Stimulated activated CD8-positive, alpha-beta memory T cell treated with anti-CD3 and anti-CD28 coated beads, Interleukin-15, amount 100 ng/mL, for 48 hours (primary cell): ENCODE measurements at regions not wholly inside any gene's neighbourhood (a gene's known extent, or its start where the extent isn't known, plus 50 kb on each side); places are given as distances from the start of the nearest gene placed in this dataset.
"Not testable (repeated sequence)": the region's sequence is repeated elsewhere in the genome, so short reads cannot be mapped to it uniquely, and the experiment has no call there.

ENCODE experiments used
- DNase-seq, 2 donors: peaks; one replicate each; pipeline ENCODE4 v3.0.0-alpha.2; 2020; ENCODE audit warnings: low read depth in 2 of 2

DNA sequence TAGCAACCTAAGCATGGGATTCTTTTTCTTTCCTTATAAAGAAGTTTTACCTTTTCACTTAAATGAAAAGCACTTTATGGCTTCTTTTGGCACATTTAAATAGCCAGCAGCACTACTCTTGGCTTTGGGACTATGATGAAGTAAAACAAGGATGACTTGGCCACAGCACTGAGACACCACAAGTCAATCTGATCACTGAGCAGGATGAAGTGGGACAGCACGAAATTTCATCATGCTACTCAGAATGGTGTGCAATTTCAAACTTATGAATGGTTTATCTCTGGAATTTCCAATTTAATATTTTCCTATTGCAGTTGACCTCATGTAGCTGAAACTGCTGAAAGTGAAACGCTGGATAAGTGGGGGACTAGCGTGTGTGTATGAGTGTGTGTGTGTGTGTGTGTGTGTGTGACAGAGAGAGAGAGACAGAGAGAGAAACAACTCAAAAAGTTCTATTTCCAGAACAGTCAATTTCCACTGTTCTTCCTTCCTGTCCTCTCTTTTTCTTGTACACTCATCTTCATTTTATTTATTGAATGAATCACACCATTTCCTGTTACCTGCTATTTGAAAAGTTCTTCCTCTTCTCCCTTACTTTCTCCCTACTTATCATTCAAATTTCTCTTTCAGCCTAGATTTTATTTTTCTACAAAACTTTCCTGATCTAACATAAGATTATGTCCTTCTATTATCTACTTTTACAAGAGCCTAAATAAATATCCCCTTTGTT is 414.2 kb upstream of the MIR17HG start:
- DNase-seq: no peak

DNA sequence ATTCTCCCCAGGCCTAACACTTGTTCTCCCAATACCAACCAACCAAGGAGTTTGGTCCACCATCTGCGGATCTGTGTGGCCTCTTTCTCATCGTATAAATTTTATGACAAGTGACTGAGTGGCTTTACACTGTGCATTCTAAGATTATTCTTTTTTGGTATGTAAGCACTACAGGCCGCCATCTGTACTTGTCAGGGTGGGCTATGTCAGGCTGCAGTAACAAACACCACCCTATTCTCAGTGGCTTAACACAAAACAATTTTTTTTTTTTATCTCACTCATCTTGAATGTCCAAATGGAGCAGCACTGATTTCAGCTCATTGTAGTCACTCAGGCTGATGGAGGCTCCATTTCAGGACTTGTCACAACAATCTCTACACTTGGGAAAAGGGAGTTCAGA is 412.7 kb upstream of the MIR17HG start:
- no peak for DNase-seq

DNA sequence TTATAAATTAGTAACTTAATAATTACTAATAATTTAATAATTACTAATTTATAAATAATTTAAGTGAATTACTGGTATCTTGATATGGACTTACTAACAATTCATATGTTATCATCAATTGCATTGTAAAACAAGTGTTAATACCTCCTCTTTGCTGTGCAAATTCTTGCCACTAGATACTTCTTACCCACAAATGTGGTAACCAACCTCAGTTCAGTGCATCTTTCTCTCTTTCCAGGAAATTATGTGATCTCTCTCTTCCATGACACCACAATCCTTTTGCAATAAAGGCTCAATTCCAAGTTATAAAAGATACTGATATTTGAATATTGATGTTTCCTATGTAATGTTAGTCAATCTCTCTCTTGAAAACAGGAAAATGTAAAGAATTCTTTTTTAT is 408.6 kb upstream of the MIR17HG start:
- no peak for DNase-seq

DNA sequence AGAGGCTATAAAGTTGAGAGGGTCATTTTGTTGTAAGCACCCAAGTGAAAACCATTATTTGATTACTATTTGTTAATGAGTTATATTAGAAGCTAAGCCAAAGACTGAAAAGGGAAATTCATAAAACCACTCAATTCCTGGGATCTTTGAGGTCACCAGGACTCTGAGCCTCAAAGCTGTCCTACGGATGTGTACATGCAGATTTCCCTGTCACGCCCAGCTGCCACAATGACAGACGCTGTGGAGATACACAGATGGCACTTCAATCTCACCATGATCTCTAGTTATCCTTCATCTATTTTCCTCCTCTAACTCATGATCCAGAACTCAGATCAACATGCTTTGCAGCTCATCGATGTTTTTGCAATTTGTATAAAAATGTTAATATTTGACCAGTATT is 403.5 kb upstream of the MIR17HG start:
- DNase-seq: no peak

DNA sequence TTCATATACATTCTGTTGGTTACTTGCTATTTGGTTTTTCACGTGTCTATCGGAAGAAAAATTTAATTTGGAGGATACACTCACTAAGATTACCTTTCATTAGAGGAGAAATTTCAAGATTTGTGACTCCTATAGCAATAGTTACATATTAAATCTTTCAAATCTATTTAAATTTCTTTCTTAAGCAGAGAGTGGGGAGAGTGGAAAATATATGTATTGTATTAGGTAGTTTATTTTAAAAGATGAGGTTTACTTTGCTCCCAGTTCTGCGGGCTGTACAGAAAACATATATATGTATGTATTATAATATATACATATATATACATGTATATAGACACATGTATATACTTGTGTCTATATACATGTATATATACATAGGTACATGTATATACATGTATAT is 402.3 kb upstream of the MIR17HG start:
- DNase-seq: not testable (repeated sequence)

DNA sequence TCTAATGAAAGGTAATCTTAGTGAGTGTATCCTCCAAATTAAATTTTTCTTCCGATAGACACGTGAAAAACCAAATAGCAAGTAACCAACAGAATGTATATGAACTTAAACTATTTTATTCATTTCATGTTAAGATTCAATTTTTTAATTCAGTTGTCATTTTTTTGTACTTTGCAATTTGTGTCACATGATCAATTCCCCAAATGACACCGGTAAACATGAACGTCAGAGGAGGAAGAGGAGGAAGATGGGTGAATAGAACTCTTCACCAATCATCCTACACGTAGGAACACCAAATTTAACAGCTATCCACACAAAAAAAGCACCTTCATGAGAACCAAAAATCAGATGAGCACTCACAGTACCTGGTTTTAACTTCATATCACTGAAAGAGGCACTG is 401.4 kb upstream of the MIR17HG start:
- DNase-seq: not testable (repeated sequence)

DNA sequence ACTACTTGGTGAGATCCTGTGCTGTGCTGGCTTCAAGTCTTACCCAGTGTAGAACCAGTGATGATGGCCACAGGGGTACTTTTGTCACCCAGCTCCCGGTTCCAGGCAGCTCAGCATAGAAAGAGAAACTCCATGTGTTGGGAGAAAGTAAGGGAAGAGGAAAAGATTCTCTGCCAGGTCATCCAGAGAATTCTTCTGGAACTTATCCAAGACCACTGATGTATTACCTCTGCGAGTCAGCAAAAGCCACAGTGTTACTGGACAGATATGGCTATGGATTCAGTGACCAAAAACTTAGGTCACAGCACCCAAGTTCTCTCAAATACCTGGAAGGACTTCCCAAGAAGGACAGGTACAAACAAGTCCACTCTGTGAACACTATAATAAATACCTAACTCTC is 399.5 kb upstream of the MIR17HG start:
- DNase-seq: no peak

DNA sequence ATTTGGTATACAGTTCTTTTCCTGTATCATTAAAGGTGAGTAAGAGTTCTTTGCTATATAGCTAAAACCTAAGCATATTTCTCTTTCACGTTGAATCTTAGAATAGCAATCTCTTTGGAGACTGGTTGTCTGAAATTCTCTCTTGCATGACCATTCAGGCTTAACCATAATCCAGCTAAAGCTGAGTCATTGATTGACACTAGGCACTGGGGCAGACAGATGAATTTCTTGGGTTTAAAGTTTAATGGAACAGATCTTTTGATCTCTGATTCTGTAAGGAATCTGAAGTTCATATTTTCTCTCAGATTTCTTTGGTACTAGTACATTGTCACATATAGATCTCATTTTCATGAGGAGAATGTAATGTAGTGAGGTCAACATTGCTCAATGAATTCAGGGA is 397.3 kb upstream of the MIR17HG start:
- no peak for DNase-seq

DNA sequence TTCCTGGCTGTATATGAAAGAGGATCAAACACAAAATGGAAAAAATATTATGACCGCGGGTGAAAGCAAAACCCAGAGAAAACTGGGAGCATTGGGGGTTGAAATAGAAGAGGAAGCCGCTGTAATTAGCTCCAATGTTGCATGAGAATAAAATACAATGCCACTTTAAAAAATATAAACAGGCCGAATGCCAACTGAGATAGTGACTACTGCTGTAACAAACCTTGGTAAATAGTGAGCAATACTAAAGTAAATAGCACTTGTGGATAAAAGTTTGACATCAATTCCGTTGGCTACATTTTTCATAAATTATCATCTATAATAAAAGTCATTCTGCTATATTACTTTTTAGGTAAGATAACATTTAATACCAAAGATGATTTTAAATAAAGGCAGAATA is 395.8 kb upstream of the MIR17HG start:
- no peak for DNase-seq

DNA sequence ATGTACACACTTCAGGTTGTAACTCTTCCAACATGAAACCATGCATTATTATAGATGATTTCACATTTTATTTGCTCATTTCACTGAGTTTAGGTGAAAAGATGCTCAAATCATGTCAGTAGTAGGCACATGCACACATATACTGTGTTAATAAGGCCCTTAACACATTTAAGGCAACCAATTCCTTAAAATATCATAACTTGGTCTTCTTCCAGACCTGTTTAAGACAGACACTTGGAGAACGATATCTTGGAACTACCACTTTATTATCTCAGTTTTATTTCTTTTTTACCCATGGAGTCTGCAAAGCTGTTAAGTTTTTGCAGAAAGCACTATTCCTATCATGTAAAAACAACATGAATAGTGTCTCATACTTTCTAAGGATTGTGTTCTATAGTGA is 395.2 kb upstream of the MIR17HG start:
- DNase-seq: no peak

DNA sequence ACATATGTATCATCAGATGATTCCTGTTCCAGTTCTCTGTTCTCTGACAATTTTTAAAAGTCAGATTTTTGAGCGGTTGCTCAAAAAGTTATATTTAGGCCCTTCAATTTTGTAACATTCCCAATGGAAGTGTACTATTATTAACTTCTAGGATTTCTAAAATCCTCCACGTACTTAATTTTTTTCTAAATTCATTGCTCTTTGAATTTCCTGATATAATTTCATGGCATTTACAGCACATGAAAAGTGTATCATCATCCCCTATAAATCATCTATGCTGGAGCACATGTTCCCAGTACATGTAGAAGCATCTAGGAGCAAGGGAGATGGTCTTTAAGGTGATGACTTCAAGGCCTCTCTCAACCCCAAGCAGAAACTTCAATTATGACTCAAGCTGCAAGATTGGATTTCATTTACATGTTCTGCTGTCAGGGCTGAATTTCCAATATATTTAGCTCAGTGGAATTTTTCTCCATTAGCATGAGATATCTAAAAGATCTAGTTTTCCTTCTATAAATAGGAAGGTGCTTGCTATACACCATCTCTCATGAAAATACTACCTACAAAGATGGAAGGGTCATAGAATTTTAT is 392.8 kb upstream of the MIR17HG start:
- DNase-seq: no peak

DNA sequence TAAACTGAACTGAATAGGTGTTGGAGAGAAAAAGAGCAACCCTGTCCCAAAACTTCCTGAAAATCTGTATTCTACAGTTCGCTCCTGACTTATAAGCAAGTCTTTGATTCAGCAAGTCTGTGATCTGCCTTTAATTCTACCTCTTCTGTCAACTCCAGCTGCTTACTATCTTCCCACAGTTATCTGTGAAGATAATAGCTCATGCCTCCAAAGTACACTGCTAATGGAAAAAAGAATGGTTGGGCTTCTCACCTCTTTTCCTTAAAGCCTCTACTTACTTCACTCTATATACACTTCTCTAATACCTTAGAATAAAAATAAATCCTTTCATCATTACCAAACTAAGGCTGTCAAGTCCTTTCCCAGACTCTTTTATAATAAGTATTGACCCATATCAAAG is 391.5 kb upstream of the MIR17HG start:
- DNase-seq: no peak

DNA sequence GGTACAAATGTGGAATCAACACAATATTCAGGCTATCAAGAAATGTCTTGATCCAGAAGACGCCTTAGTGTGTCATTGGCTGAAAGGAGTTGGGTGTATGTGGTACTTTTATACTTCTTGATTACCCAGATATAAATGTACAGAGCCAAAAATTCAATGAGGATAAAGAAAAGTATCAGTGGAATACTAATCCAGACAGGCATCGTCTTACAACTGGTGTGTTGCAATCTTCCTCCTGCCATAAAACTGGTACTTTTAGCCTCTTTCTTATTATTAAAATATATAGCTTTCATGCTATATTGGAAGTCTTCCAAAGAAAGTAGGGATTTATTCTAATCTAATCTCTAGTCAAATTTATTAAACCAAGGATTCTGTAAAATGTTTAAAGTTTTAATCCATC is 388.6 kb upstream of the MIR17HG start:
- DNase-seq: no peak

DNA sequence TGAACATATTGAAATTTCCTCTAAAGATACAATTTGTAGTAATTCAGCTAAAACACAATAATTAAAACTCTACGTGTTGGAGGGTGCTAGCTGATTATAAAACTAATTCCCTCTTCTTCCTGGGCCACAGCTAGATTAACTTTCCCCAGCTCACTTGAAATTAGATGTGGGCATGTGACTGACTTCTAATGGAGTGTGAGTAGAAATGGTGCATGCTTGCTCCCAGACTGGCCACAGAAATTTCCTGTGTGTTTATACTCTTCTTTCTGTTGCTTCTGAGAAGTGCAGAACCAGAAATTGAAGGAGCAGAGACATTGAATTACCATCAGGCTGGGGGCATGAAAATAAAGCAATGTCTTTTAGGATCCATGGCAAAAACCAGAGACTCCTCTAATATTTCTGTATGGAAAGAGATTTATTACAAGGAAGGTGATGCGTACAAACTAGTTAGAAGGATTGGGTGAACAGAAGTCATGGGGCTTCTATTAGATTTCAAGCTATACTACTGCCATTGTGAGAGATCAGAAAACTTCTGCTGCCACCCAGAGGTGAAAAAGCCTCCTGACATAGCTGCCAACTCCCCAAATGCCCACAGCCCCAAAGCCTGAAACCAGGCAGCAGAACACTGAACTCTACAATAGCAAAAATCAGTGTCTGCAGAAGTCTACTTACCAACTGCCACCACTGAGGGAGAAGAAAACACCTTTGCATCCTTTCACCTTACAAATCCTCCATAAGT is 379.2 kb upstream of the MIR17HG start:
- DNase-seq: no peak

DNA sequence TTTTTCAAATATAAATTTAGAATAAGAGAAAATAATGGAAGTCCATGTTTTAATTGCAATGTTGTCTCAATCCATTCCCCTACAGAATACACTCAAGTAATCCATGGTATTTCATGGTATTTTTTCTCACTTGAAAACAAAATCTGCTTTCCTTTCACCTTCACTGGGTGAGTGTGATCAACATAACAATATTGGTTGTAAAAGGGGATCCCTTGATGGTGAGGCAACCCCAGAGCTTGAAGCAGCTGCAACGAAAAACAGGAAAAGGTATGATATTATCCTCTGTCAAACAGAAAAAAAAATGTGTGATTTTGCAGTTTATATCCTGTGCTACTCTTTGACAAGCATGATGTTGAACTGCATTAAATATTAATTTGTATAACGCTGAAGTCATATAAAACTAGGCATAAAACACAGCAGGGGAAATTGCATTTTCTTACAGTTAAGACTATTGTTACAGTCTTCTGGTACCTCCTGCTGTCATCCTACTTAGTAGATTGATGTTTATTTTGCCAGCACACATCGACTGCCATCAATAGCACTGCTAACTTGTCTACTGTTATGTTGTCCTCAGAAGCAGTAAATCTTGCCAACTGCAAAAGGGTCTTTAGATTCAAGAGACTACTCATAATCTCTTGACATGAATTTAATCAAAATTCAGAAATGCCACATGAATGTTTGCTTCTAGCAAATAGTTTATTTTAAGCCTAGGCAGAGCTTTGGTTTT is 373.1 kb upstream of the MIR17HG start:
- no peak for DNase-seq

DNA sequence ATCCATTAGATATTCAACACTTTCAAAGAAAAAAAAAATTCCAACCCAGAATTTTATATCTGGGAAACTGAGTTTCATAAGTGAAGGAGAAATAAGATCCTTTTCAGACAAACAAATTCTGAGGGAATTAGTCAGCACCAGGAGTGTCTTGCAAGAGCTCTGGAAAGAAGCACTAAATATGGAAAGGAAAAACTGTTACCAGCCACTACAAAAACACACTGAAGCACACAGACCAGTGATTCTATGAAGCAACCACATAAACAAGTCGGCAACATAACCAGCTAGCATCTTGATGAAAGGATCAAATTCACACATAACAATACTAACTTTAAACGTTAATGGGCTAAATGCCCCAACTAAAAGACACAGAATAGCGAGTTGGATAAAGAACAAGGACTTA is 368.4 kb upstream of the MIR17HG start:
- DNase-seq: no peak

DNA sequence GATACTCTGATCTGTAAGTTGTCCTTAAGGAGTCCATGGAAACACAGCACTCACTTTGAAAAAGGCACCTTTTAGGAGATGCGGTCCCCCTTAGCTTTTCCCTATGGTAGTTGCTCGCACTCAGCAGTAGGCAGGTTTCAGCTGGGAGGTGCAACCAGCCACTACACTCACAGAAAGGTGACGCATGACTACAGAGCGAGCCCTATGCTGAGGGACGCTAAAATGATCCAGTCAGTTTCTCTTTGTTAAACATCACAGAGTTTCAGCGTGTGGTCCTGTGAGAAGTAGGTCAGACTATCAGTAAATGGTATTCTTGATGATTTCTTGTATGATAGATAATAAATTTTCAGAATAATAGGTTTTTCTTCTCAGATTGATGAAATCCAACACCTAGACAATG is 362.7 kb upstream of the MIR17HG start:
- DNase-seq: no peak

DNA sequence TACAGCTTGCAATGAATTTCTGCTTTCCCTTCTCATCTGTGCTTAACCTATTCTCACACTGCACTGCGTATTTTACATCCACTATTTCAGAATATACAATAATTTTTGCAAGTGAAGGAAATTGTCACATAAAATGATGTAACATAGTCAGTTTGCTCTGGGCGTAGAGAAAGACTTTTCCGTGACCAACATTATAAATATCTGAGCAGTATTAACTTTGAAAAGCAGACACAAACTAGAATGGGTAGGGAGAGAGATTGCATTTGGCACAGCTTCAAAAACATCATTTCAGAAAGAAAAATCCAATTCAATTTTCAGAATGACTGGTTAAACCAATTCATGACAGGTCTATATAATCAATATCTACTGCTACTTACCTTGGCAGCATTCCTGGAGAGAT is 352.5 kb upstream of the MIR17HG start:
- no peak for DNase-seq

DNA sequence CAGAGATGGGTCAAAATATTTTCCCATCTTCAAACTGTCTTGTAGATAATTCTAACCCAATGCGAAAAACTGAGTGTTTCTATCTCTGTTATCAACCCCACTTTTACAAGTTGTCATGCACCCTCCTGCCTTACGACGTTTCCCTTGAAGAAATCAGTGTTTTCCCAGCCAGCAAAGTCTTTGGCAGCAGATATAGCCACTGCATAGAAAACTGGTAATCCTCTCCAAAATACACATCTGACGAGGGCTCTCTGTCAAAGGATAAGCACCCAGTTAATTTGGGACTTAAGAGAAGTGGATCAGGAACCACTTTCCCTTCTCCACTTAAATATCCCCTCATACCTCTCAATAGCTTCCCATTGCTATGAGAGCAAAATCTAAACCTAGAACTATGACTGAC is 351.9 kb upstream of the MIR17HG start:
- DNase-seq: no peak

DNA sequence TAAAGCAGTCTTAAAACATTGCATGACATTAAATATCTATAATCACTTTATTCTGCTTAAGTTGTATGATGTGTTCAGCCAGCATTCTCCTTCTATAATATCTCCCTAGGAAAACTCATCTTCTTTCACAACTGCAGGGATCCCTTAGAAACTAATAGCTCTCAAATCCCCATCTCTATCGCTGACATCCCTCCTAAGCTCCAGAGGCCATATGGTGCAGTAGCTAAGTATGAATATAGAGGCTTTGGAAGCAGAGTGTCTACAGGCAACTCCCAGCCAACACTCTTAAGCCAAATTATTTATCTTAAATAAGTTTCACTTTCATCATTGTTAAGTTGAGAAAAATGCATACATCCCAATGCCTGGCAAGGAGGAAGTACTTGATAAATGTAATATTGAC is 349.5 kb upstream of the MIR17HG start:
- DNase-seq: no peak

DNA sequence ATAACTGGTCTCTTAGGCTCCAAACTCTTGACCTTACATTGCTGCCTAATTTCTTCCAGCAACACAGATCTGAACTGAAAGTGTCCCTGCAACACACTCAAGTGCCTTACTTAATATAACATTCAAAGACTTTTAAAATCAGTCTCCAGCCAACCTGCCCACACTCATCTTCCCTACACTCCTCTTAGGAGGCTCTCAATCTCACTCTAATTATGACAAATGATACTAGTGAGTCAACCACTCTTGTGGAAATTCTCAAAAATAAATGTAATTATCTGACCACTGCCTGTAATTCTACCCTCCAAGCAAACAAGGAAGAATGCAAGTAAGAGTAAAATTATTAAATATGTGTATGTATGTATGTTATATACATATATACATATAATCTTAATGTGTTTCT is 348.1 kb upstream of the MIR17HG start:
- DNase-seq: no peak

DNA sequence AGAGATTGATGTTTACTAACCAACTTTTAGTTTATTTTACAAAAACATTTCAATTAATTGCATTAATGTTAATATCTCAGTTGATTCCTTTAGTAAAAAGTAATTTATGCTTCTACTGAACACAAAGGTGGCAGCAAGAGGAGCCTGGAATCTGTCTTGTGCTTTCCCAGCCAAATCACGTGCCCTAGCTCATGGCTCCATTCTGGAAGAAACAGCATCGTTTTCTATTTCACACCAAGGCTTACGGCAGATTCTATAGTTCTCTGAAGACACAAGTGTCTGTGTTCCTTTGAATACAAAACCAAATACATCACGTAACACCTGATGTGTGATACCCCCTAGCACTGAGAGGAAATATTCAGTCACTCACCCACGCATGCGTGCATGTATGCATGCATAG is 346.1 kb upstream of the MIR17HG start:
- no peak for DNase-seq

DNA sequence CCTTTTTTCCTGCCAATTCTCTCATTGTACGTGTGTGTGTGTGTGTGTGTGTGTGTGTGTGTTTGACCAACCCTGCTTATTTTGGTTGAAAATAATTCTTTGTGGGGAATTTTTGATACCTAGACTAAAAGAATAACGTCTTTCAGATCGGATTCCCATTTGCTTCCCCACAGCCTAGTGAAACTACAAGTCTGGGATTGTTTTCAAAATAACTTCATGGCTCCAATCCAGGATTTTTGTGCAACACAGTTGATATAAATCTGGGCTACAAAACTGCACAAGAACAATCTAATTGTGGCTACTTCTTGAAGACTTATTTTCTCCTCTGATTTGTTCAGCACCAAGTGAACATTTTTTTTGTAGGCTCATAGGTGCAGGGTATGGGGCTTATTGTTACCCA is 332.8 kb upstream of the MIR17HG start:
- DNase-seq: no peak
